GM21526 (cell line): ENCODE measurements at regions not wholly inside any gene's neighbourhood (a gene's known extent, or its start where the extent isn't known, plus 50 kb on each side); places are given as distances from the start of the nearest gene placed in this dataset.
"Not testable (repeated sequence)": the region's sequence is repeated elsewhere in the genome, so short reads cannot be mapped to it uniquely, and the experiment has no call there.

Experiments
- ATAC-seq: cut with Tn5 transposase; IDR thresholded peaks from one replicate; pipeline ENCODE4 v1.9.1; 2021; ENCODE audit warnings: moderate library complexity; ENCODE audit not compliant: unreplicated experiment, low FRiP score

DNA sequence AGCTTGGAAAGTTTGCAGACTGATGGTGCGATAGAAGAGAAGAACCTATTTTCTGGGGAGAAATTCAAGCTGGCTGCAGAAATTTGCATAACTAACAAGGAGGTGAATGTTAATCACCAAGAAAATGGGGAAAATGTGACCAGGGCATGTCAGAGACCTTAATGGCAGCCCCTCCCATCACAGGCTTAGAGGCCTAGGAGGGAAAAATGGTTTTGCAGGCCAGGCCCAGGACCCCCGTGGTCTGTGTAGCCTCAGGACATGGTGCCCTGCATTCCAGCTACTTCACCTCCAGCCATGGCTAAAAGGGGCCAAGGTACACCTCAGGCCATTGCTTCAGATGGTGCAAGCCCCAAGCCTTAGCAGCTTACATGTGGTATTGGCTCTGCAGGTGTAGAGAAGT lies 207.1 kb upstream of the CXorf66 start:
- no peak for ATAC-seq

DNA sequence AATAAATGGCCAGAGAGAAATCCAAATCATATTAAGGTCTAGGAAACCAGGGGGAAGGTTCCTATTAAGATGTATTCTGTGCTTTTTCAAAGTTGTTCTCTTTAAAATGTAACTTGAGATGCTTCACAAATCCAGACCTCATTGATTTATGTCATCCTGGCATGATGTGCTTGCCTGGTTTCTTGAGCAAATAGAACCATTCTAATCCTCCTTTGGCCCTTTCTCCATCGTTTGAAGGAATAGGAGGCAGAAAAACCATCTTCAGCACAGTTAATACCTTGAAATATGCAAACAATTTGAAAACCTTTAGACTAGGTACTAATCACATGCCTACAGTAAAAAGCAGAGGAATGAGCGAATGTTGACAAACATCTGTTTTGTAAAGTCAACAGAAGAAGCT lies 202.2 kb upstream of the CXorf66 start:
- ATAC-seq: no peak

DNA sequence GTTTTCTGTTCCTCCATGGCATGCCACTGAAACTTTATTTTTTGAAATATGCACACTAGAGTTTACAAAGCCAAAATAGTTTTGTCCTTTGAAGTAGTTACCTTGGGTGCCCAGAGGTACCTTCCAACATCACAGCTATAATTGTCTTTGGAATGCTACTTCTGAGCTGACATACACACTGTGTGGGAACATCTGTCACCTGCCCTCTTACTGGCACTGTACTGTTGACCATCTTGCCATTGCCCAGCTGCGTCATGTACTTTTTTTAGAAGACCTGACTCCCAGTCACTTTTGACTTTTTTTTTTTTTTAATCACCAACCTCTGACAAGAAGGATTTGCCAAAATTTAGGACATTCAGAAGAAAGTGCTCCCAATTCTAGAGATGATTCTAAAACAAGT lies 200.5 kb upstream of the CXorf66 start:
- ATAC-seq: no peak

DNA sequence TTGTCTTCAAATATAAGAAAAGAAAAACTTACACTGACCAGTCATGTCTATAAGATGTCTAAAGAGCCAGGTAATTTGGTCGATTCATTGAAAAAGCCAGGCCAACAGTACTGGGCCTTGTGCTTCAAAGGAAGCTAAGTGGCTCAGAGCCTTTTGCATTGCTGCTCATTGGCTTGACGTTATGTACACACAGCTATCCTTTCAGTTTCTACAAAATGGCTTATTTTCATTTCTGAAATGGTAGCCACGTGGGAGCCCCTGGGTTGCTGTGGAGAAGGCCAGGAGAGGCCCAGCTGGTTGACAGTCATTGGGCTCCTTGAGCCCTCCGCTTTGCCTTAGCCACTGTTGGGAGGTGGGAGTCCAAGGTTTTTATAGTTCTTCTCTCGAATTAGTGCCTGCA lies 199.1 kb upstream of the CXorf66 start:
- ATAC-seq: no peak

DNA sequence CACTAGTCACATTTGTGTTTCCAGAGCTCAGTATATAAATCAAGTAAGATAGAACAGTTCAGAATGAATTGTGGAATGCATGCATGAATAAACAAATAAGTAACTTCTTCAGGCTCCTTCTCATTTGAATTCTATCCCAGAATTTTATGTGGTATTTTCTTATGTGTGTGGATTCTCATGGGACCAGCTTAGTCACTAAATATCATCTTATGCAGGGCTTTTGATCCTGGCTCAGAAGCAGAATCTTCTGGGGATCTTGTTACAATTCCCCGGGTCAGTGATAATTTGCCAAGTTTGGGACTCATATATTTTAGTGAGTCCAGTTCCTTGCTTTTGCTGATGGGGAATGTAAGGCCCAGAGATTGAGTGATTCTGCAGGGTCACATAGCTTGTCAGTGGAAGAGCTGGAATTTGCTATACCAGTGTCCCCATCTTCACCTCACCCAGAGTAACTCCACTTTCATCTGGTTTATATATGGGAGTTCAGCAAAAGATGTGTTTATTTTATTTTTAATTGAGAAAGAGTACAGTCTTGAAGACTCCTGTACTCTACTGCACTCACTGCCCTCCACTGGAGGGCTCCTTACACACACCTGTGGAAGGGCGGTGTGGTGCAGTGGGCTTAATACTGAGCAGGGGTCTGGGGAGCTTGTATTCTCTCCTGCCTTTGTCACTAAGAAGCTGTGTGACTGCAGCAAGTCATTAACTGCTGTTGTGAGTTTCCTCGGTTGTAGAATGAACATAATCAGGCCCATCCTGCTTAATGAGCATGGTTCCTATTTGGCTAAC lies 198.2 kb upstream of the CXorf66 start:
- no peak for ATAC-seq

DNA sequence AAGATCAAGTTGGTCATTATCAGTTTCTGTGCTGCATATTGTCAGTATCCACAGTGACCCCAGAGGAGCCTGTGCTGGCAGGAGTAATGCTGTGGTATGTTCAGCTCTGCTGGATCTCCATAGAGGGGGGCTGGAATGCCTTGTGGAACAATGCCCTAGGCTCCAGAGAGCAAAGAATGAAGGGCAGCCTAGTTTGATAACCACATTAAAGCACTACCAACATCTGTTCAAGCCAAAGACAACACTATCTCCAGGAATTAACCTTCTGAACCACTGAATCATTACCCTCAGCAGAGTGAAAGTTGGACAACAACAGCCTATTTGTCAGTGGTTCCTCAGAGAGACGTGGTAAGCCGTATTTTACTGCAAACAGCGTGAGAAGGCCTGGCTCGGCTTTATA lies 192.3 kb upstream of the CXorf66 start:
- ATAC-seq: no peak

DNA sequence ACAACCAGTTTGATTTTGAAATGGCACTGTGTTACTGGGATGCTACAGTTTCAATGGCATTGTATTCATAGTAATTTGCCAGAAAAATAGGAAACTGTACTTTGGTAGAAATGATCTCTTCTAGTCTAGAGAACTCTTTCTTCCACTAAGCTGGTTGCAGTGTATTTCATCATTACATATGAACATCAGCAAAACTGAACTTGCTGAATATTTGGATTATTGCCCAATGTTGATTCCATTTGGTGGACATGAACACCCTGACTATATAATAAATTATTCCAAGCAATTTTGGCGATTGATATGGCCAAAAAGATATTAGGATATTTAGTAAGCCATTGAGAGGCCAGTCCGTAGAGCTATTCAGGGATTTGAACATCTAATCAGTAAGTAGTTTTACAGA lies 191.8 kb upstream of the CXorf66 start:
- no peak for ATAC-seq

DNA sequence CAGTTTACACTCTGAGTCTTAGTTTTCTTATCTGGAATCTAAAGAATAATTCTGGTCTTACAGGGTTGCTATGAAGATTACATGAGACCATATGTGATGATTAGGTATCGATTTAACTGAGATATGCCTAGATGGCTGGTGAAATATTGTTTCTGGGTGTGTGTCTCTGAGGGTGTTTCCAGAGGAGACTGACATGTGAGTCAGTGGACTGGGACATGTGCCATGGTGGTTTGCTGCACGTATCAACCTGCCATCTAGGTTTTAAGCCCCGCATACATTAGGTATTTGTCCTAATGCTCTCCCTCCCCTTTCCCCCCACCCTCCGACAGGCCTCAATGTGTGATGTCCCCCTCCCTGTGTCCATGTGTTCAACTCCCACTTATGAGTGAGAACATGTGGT lies 186.0 kb upstream of the CXorf66 start:
- ATAC-seq: no peak

DNA sequence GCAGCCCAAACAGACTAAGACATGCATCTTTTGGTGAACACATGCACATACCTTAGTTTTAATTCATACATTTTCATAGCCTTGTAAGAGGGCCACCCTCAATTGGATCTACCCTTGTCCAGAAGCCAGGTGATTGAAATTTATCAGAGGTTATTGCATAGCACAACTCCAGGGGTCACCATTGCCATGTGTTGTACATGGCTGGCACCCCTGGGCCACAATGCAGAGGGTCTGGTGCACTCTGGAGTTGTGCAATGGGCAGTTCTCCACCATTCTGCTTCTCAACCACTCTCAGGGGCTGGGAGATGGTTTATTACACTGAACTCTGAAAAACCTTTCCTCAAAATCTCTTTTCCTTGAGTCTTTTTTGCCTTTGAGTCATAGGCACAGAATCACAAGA lies 184.4 kb upstream of the CXorf66 start:
- no peak for ATAC-seq

DNA sequence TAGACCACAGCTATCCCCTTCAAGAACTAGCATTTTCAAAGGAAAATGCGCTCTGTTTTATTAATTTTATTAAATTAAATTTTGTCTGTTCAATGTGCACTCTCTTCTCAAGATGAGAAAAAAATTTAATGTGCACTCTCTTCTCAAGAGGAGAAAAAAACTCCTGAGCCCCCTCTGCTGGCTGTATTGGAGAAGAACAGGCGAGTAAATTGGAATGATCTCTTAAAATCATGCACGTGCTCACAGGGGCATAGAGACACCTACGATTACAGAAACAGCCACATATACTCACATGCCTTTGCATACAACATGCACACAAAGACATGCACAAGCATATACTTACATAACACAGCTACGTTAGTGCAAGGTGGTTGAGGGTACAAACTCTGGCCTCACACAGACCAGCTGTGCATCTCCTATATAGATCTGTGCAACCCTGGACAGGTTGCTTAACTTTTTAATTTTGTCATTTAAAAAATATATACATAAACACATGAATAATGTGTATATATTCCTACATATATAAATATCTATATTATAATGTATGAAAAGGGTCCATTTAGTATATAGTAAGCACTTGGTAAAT lies 176.2 kb upstream of the CXorf66 start:
- peak; percentile 89 for ATAC-seq

DNA sequence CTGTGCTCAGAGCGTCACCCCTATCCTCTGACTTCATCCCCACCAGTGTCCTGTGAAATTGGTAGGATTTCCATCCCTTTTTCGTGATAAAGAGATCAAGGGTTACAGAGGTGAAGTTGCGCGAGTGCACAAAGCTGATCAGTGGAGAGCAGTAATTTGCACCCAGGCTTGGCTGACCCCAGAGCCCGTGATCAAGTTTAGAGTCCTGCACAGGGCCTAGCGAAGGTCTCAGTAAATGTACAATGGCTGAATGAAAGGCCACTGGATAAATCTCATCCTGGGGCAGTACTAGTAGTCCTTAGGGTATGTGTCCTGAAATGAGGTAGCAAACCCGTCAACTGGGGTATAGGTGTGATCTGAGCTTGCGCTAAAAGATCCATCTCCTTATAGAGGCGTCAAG lies 173.2 kb upstream of the CXorf66 start:
- not testable (repeated sequence) for ATAC-seq

DNA sequence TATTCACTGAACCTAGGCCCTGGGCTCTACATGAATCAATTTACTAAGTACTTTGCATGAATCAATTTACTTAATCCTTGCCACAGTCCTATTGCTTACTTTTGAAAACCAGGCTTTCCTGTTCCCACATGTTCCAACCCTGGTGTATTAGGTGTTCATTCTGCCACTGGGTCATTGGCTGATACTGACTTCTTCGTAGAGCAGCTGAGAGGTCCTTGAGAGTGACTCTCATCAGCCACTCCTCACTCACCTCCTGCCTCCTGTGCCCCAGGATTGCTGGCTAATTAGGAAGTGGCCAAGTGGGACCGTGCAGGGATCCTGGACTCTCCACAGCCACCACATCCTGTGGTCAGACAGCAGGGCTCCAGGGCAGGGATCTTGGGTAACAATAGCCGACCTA lies 172.7 kb upstream of the CXorf66 start:
- ATAC-seq: not testable (repeated sequence)

DNA sequence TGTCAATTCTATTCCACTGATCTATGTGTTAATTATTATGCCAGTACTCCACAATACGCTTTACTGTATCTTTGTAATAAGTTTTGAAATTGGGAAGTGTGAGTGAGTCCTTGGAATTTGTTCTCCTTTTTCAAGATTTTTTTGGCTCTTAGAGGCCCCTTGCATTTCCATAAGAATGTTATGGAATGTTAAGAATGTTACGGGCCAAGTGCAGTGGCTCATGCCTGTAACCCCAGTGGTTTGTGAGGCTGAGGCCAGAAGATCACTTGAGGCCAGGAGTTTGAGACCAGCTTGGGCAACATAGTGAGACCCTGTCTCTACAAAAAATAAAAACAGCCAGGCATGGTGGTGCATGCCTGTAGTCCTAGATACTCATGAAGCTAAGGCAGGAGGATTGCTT lies 167.6 kb upstream of the CXorf66 start:
- ATAC-seq: no peak

DNA sequence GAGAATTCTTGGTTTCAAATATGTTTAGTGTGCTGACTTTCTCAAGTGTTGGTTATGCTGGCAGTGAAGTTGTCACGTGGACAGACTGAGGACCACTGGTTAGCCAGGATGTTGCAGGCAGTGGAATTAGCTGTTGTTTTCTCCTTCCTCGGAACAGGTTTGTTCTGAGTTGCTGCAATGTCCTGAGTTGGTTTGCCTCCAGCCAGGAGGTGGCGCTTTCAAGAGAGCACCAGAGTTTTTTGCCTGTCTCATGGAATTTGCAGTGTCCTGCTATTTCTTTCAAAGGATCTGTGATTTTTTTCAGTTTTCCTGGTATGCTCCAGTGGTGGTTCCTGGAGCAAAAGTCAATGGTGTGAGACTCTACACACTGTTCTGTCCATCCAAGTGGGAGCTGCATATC lies 158.1 kb upstream of the CXorf66 start:
- ATAC-seq: no peak

DNA sequence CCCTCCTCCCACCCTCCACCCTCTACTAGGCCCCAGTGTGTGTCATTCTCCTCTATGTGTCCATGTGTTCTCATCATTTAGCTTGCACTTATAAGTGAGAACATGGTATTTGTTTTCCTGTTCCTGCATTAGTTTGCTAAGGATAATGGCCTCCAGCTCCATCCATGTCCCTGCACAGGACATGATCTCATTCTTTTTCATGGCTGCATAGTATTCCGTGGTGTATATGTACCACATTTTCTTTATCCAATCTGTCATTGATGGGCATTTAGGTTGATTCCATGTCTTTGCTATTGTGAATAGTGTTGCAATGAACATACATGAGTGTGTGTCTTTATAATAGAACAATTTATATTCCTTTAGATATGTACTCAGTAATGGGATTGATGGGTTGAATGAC lies 148.7 kb upstream of the CXorf66 start:
- not testable (repeated sequence) for ATAC-seq

DNA sequence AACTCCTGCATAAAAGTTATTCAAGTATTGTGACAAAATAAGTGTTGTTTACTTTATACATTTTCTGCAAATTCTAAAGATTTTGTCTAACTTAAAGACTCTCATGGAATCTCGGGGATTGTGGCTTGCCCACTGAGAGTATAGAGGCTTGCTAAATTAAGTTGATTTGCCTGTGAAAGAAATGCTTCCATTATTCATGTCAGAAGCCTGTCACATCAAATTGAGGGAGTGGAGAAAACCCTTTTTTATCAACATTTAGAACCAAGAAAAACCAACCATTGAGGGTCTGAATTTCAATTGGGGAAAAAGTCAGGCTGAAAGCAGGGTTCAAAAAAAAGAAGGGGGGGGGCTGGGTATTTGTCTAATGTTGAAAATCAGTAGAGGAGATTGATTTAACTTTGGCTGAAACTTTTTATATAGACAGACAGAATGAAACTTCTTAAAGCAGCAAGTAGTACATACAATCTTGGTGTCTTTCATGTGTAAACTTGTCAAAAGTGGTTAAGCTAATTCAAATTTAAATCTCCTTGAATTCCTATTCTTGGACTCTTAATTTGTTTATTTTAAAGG lies 144.8 kb upstream of the CXorf66 start:
- ATAC-seq: no peak

DNA sequence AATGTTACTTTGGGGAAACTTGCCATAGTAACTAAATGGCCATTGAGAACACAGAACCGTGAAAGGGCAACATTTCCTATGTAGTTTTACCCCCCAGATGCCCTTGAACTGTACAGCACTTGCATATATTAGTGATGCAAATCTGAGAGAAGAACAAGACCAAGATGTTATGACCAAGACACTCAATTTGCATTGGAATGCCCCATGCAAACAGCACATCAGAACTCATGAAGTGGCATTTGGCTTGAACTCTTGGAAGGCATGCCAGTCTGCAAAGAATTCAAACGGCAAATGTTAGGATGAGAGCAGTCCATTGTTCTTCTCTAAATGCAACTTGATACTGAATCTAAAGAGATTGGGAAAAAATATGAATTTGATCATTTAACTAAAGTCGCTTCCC lies 139.4 kb upstream of the CXorf66 start:
- no peak for ATAC-seq

DNA sequence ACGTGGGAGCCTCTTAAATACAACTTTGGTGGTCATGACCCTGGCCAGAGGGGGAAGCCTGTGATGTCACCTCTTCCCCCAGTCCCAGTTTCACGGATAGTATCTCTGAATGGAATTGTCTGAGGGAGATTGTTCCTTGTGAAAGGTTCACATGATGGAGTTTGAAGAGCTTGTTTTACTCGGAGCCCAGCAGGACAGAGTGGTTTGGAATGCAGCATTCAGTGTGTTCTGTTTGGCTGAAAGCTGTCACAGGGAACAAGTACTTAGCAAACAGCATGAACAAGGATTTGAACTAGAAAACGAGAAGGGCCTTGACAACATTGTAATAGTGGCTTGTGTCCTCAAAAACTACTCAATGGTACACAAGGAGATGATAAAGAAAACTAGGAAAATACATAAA lies 133.9 kb upstream of the CXorf66 start:
- ATAC-seq: no peak

DNA sequence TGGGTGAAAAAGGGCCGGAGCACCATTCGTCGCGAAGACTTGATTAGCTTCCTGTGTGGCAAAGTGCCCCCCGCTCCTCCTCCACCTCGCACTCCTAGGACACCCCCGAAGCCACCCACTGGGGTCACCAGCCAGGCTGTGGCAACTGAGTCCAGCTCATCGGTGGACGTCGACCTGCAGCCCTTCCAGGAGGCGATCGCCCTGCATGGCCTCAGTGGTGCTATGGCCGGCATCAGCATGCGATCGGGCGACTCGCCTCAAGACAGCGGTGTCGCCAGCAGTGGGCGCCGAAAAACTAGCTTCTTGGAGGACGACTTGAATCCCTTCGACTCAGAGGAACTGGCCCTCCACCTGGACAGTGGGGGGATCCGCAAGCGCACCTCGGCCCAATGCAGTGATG lies 126.8 kb upstream of the CXorf66 start:
- no peak for ATAC-seq

DNA sequence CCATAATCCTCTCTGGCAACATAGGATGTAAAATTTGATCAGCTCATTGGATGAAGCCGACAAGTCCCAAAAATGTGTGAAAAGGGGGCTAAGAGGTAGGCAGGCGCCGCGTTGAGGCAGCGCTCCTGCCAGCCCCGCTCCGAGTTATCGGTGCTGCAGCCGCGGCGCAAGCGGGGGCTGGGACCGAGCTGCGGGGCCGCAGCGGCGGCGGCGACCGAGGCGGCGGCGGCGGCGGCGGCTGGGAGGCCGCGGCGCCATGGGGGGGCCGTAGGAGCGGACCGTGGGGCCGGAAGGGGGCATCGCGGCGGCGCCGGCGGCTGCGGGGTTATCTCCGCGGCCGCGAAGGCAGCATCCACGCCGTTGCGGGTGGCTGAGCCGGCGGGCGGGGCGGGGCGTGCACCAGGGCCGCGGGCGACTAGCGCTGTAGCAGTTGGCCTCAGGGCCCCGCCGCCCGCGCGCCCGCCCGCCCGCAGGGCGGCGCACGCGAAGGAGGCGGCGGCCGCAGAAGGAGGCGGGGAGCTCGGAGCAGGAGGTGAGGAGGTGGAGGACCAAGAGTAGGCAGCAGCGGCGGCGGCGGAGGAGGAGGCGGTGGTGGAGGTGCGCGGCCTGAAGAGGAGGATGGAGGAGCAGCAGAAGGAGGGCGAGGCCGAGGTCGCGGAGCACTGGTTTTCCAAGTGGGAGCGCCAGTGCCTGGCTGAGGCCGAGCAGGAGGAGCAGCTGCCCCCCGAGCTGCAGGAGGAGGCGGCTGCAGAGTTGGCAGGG lies 126.0 kb upstream of the CXorf66 start:
- ATAC-seq: peak; percentile 81

DNA sequence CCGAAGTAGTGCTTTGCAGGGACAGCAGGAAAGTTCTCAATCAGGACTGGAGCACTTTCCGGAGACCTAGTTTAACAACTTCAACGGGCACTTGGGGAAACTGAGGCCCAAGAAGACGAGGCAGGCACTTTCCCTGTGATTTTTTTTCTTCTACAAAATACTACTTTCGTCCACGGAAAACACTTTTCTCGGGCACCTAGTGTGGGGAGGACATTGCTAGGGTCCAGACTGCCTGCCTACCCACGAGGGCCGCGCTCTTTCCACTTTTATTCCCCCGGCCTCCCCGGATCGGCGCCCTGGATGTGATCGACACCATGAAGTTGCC lies 125.4 kb upstream of the CXorf66 start:
- ATAC-seq: no peak

DNA sequence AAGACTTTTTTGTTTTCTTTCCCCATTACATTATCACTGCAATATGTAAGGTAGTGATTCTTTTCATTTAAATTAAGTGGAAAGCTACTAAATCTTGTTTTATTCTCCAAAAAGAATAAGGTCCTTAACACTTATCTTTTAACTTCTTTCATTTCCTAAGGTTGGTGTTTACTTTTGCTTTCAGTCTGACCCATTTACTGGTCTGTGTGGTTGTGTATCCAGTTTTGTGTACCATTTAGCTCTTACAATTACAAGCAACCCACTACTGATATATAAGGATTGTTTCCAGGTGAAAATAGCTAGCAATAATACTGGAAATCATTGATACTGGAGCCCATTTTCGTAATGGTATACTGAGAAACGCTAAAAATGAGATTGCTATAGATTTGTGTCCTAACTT lies 123.1 kb upstream of the CXorf66 start:
- ATAC-seq: no peak
